ENCODE measurements at regions not wholly inside any gene's neighbourhood (a gene's known extent, or its start where the extent isn't known, plus 50 kb on each side); places are given as distances from the start of the nearest gene placed in this dataset.
A peak's percentile ranks its signal among the peaks of the same experiment; 100 is the strongest.
"Not testable (repeated sequence)": the region's sequence is repeated elsewhere in the genome, so short reads cannot be mapped to it uniquely, and the experiment has no call there.

DNA sequence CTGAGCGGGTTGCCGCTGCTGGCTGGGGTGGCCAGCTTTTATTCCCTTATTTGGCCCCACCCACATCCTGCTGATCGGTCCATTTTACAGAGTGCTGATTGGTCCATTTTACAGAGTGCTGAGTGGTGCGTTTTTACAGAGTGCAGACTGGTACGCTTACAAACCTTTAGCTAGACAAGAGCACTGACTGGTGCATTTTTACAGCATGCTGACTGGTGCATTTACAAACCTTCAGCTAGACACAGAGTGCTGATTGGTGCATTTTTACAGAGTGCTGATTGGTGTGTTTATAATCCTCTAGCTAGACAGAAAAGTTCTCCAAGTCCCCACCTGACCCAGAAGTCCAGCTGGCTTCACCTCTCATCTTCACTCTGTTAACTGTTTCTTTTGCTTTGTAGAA lies 1217.6 kb upstream of the TMEFF2 start:
- not testable (repeated sequence) for H3K9ac ChIP-seq (ENCODE audit: low read length); H3K36me3 ChIP-seq (ENCODE audit: control insufficient read depth, insufficient read depth, low read length); H3K27ac ChIP-seq (ENCODE audit: low read depth, low read length); H3K4me3 ChIP-seq (ENCODE audit: low read length); H3K27me3 ChIP-seq (ENCODE audit: control insufficient read depth, insufficient read depth, low read length); H3K4me1 ChIP-seq (ENCODE audit: control insufficient read depth, insufficient read depth, low read length)

DNA sequence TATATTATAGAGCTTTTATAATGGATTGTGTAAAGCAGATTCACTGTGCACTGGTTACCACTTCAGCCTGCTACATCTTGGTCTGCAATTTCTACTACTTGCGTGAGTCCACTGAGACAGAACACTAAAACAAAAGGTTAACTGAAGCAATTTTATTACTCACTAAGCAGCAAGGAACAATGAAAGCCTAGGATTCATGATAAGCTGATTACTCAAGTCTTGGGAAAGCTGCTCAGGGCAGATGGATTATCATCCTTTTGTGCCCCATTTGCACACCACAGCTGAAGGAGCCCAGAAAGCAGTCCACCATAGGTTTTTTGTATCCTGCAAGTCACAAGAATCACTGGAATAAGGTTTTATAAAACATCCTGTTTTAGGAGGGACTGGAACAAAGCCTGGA lies 1215.2 kb upstream of the TMEFF2 start:
- Histone ChIP-seq H3K27me3 (ENCODE audit: control insufficient read depth, insufficient read depth, low read length) (no peaks in the 10 kb centered on the region), H3K4me3 (ENCODE audit: low read length) (no peak overlapping the region)

GRCh38 chr2:193382583-193382982 lies 1187.8 kb upstream of the TMEFF2 start:
- H3K4me1 ChIP-seq (ENCODE audit: control insufficient read depth, insufficient read depth, low read length), result no peaks in the 10 kb centered on the region
- H3K4me3 ChIP-seq (ENCODE audit: low read length), result no peak overlapping the region
- H3K27ac ChIP-seq (ENCODE audit: low read depth, low read length), result no peak overlapping the region
- H3K27me3 ChIP-seq (ENCODE audit: control insufficient read depth, insufficient read depth, low read length), result no peaks in the 10 kb centered on the region
- H3K36me3 ChIP-seq (ENCODE audit: control insufficient read depth, insufficient read depth, low read length), result no peaks in the 10 kb centered on the region
- H3K9ac ChIP-seq (ENCODE audit: low read length), result no peak overlapping the region

More for the DNA sequence above, 1215.2 kb upstream of the TMEFF2 start:
- Histone ChIP-seq H3K36me3 (ENCODE audit: control insufficient read depth, insufficient read depth, low read length) (no peaks in the 10 kb centered on the region), H3K27ac (ENCODE audit: low read depth, low read length) (no peak overlapping the region), H3K4me1 (ENCODE audit: control insufficient read depth, insufficient read depth, low read length) (no peaks in the 10 kb centered on the region), H3K9ac (ENCODE audit: low read length) (no peak overlapping the region)

- Histone ChIP-seq H3K4me1 (ENCODE audit: control insufficient read depth, insufficient read depth, low read length) (no peaks in the 10 kb centered on the region), H3K27ac (ENCODE audit: low read depth, low read length) (no peak overlapping the region), H3K9ac (ENCODE audit: low read length) (no peak overlapping the region), H3K4me3 (ENCODE audit: low read length) (no peak overlapping the region), H3K27me3 (ENCODE audit: control insufficient read depth, insufficient read depth, low read length) (no peaks in the 10 kb centered on the region), H3K36me3 (ENCODE audit: control insufficient read depth, insufficient read depth, low read length) (no peaks in the 10 kb centered on the region)
Measured at GRCh38 chr2:193377789-193378188, 1183.1 kb upstream of the TMEFF2 start.

GRCh38 chr2:193373120-193373519 lies 1178.4 kb upstream of the TMEFF2 start:
- no peak overlapping the region for H3K4me3 ChIP-seq (ENCODE audit: low read length)
- H3K27ac ChIP-seq (ENCODE audit: low read depth, low read length), result no peak overlapping the region
- no peaks in the 10 kb centered on the region for H3K27me3 ChIP-seq (ENCODE audit: control insufficient read depth, insufficient read depth, low read length)
- no peaks in the 10 kb centered on the region for H3K4me1 ChIP-seq (ENCODE audit: control insufficient read depth, insufficient read depth, low read length)
- no peaks in the 10 kb centered on the region for H3K36me3 ChIP-seq (ENCODE audit: control insufficient read depth, insufficient read depth, low read length)
- H3K9ac ChIP-seq (ENCODE audit: low read length), result no peak overlapping the region

GRCh38 chr2:193371200-193371599 lies 1176.5 kb upstream of the TMEFF2 start:
- H3K4me1 ChIP-seq (ENCODE audit: control insufficient read depth, insufficient read depth, low read length), result no peaks in the 10 kb centered on the region
- H3K27ac ChIP-seq (ENCODE audit: low read depth, low read length), result no peak overlapping the region
- H3K27me3 ChIP-seq (ENCODE audit: control insufficient read depth, insufficient read depth, low read length), result no peaks in the 10 kb centered on the region
- no peak overlapping the region for H3K9ac ChIP-seq (ENCODE audit: low read length)
- H3K36me3 ChIP-seq (ENCODE audit: control insufficient read depth, insufficient read depth, low read length), result no peaks in the 10 kb centered on the region
- H3K4me3 ChIP-seq (ENCODE audit: low read length), result no peak overlapping the region

DNA sequence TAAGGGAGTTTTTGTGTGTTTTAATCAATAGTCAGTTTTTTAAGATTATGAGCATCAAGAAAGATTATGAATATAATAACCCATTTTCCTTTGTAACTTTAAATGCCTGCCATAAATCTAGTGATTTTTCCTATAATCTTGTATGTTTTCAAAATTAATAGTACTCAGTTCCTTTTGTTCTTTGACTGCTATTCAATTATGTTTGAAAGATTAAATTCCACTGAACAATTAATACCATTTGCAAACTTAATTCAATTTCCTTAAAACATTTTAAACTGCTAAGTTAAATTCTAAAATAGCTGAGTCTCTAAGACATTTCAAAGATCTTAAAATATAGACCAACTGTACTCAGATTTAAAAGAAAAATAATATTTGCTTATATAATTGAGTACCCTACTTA lies 1173.9 kb upstream of the TMEFF2 start:
- H3K27me3 ChIP-seq (ENCODE audit: control insufficient read depth, insufficient read depth, low read length), result no peaks in the 10 kb centered on the region
- no peak overlapping the region for H3K27ac ChIP-seq (ENCODE audit: low read depth, low read length)
- H3K9ac ChIP-seq (ENCODE audit: low read length), result no peak overlapping the region
- no peak overlapping the region for H3K4me3 ChIP-seq (ENCODE audit: low read length)
- H3K36me3 ChIP-seq (ENCODE audit: control insufficient read depth, insufficient read depth, low read length), result no peaks in the 10 kb centered on the region
- H3K4me1 ChIP-seq (ENCODE audit: control insufficient read depth, insufficient read depth, low read length), result no peaks in the 10 kb centered on the region

GRCh38 chr2:193357508-193357907 lies 1162.8 kb upstream of the TMEFF2 start:
- Histone ChIP-seq H3K27me3 (ENCODE audit: control insufficient read depth, insufficient read depth, low read length) (no peaks in the 10 kb centered on the region), H3K4me3 (ENCODE audit: low read length) (no peak overlapping the region), H3K4me1 (ENCODE audit: control insufficient read depth, insufficient read depth, low read length) (no peaks in the 10 kb centered on the region), H3K27ac (ENCODE audit: low read depth, low read length) (no peak overlapping the region), H3K9ac (ENCODE audit: low read length) (no peak overlapping the region), H3K36me3 (ENCODE audit: control insufficient read depth, insufficient read depth, low read length) (no peaks in the 10 kb centered on the region)

DNA sequence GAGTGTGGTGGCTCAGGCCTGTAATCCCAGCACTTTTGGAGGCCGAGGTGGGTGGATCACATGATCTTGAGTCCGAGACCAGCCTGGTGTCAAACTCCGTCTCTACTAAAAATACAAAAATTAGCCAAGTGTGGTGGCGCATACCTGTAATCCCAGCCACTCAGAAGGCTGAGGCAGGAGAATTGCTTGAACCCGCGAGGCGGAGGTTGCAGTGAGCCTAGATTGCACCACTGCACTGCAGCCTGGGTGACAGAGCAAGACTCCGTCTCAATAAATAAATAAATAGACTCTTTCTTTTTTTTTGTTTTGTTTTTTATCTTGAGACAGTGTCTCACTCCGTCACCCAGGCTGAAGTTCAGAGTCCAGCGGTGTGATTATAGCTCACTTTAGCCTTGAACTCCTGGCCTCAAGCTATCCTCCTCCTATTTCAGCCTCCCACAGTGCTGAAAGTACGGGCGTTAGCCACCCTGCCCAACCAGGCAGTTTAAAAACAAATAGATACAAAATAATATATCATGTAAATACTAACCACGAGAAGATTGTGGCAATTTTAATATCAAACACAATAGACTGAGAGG lies 1158.0 kb upstream of the TMEFF2 start:
- not testable (repeated sequence) for H3K4me1 ChIP-seq (ENCODE audit: control insufficient read depth, insufficient read depth, low read length); H3K36me3 ChIP-seq (ENCODE audit: control insufficient read depth, insufficient read depth, low read length); H3K27me3 ChIP-seq (ENCODE audit: control insufficient read depth, insufficient read depth, low read length); H3K27ac ChIP-seq (ENCODE audit: low read depth, low read length); H3K4me3 ChIP-seq (ENCODE audit: low read length); H3K9ac ChIP-seq (ENCODE audit: low read length)

DNA sequence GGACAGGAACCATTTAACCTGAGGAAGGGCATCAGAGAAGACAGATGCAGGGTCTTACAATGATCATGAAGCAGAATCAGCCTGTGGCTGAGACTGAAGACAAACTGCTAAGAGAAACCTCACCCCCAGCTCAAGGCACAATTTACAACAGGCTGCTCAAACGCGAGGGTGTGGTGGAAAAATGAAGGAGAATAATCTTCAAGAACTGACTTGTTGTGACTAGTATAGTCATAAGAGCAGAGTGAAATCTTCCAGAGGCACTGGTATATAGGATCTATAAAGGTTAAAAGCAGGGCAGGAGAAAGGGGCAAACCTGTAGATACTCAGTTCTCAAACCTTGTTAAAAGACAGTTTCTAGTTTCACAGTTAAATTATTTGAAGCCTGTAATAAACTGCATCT lies 1155.8 kb upstream of the TMEFF2 start:
- H3K4me3 ChIP-seq (ENCODE audit: low read length), result no peak overlapping the region
- no peaks in the 10 kb centered on the region for H3K4me1 ChIP-seq (ENCODE audit: control insufficient read depth, insufficient read depth, low read length)
- no peak overlapping the region for H3K9ac ChIP-seq (ENCODE audit: low read length)
- no peaks in the 10 kb centered on the region for H3K27me3 ChIP-seq (ENCODE audit: control insufficient read depth, insufficient read depth, low read length)
- H3K36me3 ChIP-seq (ENCODE audit: control insufficient read depth, insufficient read depth, low read length), result no peaks in the 10 kb centered on the region
- H3K27ac ChIP-seq (ENCODE audit: low read depth, low read length), result no peak overlapping the region

DNA sequence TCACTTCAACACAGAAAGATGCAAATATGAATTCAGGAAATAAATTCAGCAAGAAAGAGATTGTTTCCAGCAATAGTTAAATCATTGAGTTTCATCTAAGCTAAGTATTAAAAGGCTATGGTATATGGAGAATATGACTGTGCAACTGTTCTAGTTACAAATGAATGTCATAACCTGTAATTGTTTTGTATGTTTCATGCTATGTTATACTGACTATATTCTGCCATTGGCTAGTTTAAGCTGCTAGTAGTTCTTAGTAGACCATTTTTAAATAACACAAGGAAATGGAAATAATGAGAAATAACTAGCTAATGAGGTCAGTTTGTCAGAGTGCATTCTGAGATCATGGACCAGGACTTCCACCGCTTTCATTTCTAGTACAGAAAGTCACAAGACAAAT lies 1154.9 kb upstream of the TMEFF2 start:
- Histone ChIP-seq H3K4me3 (ENCODE audit: low read length) (no peak overlapping the region), H3K27ac (ENCODE audit: low read depth, low read length) (no peak overlapping the region), H3K9ac (ENCODE audit: low read length) (no peak overlapping the region), H3K36me3 (ENCODE audit: control insufficient read depth, insufficient read depth, low read length) (no peaks in the 10 kb centered on the region), H3K4me1 (ENCODE audit: control insufficient read depth, insufficient read depth, low read length) (no peaks in the 10 kb centered on the region), H3K27me3 (ENCODE audit: control insufficient read depth, insufficient read depth, low read length) (no peaks in the 10 kb centered on the region)

- no peak overlapping the region for H3K9ac ChIP-seq (ENCODE audit: low read length)
Measured at GRCh38 chr2:193348055-193348454, 1153.3 kb upstream of the TMEFF2 start.

GRCh38 chr2:193336781-193337180 lies 1142.0 kb upstream of the TMEFF2 start:
- no peaks in the 10 kb centered on the region for H3K4me1 ChIP-seq (ENCODE audit: control insufficient read depth, insufficient read depth, low read length)
- H3K36me3 ChIP-seq (ENCODE audit: control insufficient read depth, insufficient read depth, low read length), result no peaks in the 10 kb centered on the region
- no peak overlapping the region for H3K9ac ChIP-seq (ENCODE audit: low read length)
- no peak overlapping the region for H3K27ac ChIP-seq (ENCODE audit: low read depth, low read length)
- H3K4me3 ChIP-seq (ENCODE audit: low read length), result no peak overlapping the region
- H3K27me3 ChIP-seq (ENCODE audit: control insufficient read depth, insufficient read depth, low read length), result no peaks in the 10 kb centered on the region

More at GRCh38 chr2:193348055-193348454, 1153.3 kb upstream of the TMEFF2 start:
- Histone ChIP-seq H3K36me3 (ENCODE audit: control insufficient read depth, insufficient read depth, low read length) (no peaks in the 10 kb centered on the region), H3K27me3 (ENCODE audit: control insufficient read depth, insufficient read depth, low read length) (no peaks in the 10 kb centered on the region), H3K4me3 (ENCODE audit: low read length) (peak overlapping the region; percentile 43), H3K27ac (ENCODE audit: low read depth, low read length) (no peak overlapping the region), H3K4me1 (ENCODE audit: control insufficient read depth, insufficient read depth, low read length) (no peaks in the 10 kb centered on the region)
